ENCODE measurements at regions not wholly inside any gene's neighbourhood (a gene's known extent, or its start where the extent isn't known, plus 50 kb on each side); places are given as distances from the start of the nearest gene placed in this dataset.

DNA sequence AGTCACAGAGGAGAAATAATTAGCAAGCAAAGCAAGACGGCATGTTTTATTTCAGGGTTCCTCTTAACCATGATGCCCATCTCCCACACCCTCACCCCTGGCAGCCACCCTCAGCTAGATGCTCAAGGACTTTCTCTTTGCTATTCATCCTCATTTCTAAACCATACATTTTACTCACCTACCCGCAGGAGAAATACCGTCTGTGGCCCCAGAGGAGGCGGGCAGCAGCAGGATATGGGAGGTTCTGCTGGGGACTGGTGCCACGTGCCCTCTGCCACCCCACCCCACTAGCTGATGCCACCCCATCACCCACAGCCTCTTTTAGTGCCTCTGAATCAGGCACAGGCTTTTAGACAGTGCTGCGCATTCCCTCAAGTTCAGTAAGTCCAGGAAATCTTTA lies 168.7 kb upstream of the ITGB1 start:
- no peak for DNase-seq (ENCODE audit: low spot score)

DNA sequence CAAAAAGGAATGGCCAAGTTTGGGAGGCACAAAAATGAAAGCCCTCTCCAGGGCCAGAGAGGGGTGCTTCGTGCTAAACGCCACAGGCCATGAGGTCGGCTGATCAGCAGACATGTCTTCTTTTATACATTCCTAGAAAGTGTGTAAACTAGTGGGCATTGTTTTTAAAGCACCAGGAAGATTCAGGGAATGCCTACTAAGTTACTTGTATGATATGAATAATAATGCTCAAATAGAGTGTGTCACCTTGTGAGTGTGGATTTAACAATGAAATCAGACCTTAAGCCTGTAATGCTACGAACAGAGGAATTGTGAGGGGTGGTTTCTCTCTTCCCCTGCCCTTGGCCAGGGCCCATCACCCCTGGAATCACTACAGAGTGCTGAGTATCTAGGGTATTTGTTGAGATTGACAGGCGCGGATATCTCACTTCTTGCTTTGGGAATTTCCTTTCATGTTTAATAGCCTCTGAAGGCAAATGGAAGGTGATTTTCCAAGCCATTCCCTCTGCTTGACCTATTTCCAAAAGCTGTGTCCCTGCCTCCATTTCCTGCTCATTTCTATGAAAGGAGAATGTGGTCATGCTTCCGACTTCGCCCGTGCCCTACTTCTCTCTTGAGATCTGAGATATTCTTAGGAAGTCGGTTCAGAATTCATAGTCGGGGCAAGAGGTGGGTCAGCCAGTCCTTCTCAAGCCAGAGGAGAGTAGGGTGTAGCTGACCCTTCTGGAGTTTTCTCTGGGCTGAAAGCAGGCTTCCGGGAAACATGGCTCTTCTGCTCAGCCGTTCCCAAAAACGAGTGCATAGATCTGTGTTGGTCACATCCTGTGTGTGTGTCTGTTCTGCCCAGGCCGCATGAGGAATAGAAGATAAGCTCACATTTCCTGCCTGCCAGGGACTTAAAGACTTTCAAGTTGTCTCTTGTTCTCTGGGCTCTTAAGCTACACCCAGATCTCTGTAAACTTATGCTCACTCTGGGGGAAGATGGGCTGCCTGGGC lies 167.8 kb upstream of the ITGB1 start:
- no peak for DNase-seq (ENCODE audit: low spot score)

GRCh38 chr10:33125111-33125510 lies 167.1 kb upstream of the ITGB1 start:
- DNase-seq (ENCODE audit: low spot score): no peak

- no peak for DNase-seq (ENCODE audit: low spot score)
These were observed 165.7 kb upstream of the ITGB1 start for GRCh38 chr10:33123680-33124079.

DNA sequence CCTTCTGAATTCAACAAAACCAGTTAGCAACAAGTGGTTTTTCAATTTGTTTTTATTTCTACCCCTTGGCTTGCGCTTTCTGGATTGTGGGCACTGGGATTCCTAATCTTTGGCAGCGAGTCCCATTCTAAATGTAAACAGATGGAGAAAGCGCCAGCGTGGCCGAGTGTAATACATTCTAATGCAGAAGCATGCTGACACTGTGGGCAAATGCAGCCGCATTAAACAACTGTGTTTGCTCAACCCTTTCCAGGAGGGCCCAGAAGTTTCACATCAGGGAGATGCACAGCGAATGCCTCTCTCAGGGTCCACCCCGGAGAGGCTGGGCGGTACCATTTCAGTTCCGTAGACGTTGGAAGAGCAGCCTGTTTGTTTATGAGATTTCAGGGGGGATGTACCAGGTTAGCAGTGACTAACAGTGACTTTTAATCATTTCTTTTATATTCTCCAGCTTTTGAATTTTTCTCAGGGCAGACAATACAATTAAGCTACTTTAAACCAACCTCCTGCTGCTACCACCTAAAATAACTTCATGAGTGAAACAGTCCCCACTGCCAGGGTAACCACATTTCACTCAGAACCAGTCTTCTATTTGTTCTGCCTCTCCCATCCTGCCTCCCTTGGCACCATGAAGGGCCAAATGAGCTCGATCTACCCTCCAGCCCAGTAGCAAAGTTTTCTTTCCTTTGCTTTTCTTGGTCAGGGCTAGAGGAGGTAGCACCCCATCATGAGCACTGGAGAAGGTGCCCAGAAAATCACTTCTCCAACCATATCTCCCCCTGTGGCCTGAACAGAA lies 164.2 kb upstream of the ITGB1 start:
- DNase-seq (ENCODE audit: low spot score): no peak

- no peak for DNase-seq (ENCODE audit: low spot score)
These were observed 162.7 kb upstream of the ITGB1 start for GRCh38 chr10:33120700-33121099.

DNA sequence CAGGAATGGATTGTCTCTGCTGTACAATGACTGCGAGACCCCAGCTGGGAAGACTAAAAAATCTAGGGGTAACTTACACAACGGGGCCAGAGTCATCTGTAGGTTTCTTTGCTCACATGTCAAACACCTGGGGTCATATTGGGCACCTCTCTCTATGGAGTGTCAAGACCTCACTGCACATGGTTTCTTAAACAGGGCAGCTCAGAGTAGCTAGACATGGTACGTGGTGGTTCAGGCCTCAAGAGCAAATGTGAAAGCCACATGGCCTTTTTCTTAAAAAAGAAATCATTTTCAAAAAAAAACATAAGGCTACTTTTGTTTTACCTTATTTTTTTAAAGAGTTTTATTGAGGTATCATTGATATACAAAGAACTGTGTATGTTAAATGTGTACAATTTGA lies 162.2 kb upstream of the ITGB1 start:
- DNase-seq (ENCODE audit: low spot score): no peak

GRCh38 chr10:33117816-33118215 lies 159.8 kb upstream of the ITGB1 start:
- DNase-seq (ENCODE audit: low spot score): no peak

DNA sequence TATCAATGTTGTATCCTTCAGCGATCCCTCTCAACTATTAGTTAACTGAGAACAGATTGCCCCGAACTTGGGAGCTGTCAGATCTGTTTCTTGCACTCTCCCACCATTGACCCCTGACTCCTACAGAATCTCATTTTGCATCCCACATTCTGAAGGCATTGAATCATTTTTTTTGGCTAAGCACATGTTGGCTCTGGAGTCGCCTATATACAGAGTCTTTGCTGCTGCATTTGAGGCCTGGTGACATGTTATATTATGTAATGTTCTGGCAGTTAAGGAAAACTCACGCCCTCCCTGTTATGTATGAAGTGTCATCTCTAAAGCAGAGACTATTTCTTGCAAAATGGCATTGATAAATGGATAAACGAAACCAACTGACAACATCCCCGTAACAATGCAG lies 159.2 kb upstream of the ITGB1 start:
- DNase-seq (ENCODE audit: low spot score): no peak

GRCh38 chr10:33115738-33116719 lies 158.0 kb upstream of the ITGB1 start:
- DNase-seq (ENCODE audit: low spot score): peak; percentile 24

- DNase-seq (ENCODE audit: low spot score): no peak
These were observed 156.5 kb upstream of the ITGB1 start for GRCh38 chr10:33114451-33114952.

- no peak for DNase-seq (ENCODE audit: low spot score)
These were observed 155.4 kb upstream of the ITGB1 start for GRCh38 chr10:33113466-33113865.

DNA sequence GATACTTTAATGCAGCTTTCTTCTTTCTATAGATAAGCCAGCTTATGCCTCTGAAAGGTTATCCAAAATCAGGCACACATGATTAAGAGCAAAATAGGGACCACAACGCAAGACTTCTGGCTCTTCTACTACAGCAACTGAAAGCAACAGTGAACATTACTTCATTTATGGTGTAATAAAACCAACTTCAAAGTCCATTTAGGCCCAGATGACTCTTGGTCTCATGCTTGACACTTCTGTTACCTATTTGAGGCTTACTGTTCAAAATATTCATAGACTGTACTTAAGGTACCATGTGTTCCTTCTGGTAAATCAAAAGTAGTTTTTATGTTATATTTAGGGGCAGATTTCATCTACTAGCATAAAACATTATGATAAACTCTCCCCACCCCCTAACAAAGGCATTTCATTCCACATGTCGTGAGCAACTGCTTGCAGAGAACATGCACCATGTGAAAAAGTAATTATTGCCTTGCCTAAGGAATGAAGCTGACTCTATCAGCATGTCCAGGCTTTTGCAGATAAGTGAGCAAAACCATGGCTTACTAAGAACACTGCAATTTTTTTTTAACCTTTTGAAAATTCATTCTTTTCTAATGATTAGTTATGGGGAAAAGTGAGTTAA lies 154.9 kb upstream of the ITGB1 start:
- DNase-seq (ENCODE audit: low spot score): no peak

DNA sequence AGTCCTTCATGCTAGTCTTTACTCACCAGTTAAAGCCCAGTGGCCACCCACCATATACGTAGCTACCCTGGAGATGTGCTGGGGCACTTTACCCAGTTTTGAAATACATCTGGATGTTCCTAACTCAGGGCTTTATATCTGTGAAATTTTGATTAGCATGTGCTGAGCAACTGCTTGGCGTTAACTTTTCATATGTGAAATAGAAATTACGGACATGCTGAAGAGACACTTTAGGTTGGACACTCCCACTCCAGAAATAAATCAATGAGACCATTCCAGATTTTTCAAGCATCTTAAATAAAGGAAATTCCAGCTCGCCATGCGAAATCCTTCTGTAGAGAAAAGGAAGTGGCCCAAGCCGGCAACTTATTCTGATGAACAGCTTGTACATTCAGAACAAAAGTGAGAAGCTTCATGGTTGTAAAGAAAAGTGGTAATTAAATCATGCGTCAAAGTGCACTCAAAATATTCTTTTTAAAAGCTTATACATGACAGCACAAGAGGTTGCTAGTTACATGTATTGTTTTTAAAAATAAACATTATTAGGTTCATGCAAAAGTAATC lies 153.5 kb upstream of the ITGB1 start:
- no peak for DNase-seq (ENCODE audit: low spot score)

- DNase-seq (ENCODE audit: low spot score): no peak
These were observed 151.9 kb upstream of the ITGB1 start for GRCh38 chr10:33109788-33110469.

GRCh38 chr10:33109384-33109783 lies 151.4 kb upstream of the ITGB1 start:
- DNase-seq (ENCODE audit: low spot score): no peak

GRCh38 chr10:33107953-33108352 lies 149.9 kb upstream of the ITGB1 start:
- DNase-seq (ENCODE audit: low spot score): no peak

DNA sequence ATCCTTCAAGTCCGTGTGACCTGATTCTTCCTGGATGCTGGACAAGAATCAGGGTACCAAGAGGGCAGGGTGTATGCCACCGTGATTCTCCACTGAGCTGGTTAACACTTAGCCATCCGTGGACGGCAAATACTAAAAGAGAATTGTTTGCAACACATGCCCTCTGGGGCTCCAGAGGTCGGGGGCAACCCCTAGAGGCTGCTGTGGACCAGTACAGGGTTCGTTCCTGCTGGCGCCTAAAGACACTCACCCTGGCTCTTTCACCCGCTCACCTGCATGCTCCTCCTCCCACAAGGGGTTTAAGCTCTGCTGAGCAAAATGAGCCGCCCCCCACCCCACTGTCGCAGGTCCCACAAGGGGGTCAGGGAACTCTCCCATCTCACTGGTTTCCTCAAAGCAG lies 148.7 kb upstream of the ITGB1 start:
- no peak for DNase-seq (ENCODE audit: low spot score)

- no peak for DNase-seq (ENCODE audit: low spot score)
These were observed 145.9 kb upstream of the ITGB1 start for GRCh38 chr10:33103863-33104379.

DNA sequence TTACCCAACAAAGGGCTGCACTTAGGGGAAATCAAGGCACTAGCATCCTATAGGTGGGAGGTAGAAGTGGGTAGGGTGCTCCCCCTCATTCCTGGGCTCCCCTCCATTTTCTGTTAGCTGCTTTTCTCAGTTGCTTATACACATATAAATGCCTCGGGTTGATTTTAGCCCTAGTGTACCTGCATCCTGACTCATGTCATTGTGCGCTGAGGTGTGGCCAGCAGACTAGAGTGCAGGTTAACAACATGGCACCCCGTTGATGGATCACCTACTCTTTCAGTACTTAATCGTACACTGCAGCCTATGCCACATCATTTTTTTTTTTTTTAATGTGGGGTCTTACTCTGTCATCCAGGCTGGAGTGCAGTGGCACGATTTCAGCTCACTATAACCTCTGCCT lies 144.0 kb upstream of the ITGB1 start:
- DNase-seq (ENCODE audit: low spot score): no peak
